Heart left ventricle (tissue), 16 donors: ENCODE measurements at regions not wholly inside any gene's neighbourhood (a gene's known extent, or its start where the extent isn't known, plus 50 kb on each side); places are given as distances from the start of the nearest gene placed in this dataset.
A peak's percentile ranks its signal among the peaks of the same experiment; 100 is the strongest.

Experiments
- ATAC-seq, 4 donors: fragments of 200-7000 bp; cut with Tn5 transposase; one replicate each; pipeline ENCODE4 v1.9.1; 2020 to 2022; ENCODE audit warnings: moderate library complexity in 4 of 4, mild to moderate bottlenecking in 3 of 4, moderate number of reproducible peaks in 1 of 4
- DNase-seq, 5 donors: peaks; one replicate each; pipeline ENCODE4 v3.0.0-alpha.2; 2020
- H3K27ac ChIP-seq, 12 donors: fragments of 200-600 bp; sonication (generic) in 4 of 12; one replicate each; pipeline versions ENCODE4 v1.5.0 to v1.8.0; 2016 to 2022; ENCODE audit warnings: mild to moderate bottlenecking in 2 of 12
- H3K27me3 ChIP-seq, 9 donors: fragments of 200-600 bp; sonication (generic) in 2 of 9; one replicate each; pipeline versions ENCODE4 v1.5.1 to v1.8.0; 2016 to 2022; ENCODE audit warnings: mild to moderate bottlenecking in 3 of 9
- H3K36me3 ChIP-seq, 9 donors: fragments of 200-600 bp; sonication (generic) in 2 of 9; one replicate each; pipeline versions ENCODE4 v1.5.0 to v1.8.0; 2018 to 2022; ENCODE audit warnings: mild to moderate bottlenecking in 2 of 9
- H3K4me1 ChIP-seq, 12 donors: fragments of 200-600 bp; sonication (generic) in 4 of 12; one replicate each; pipeline versions ENCODE4 v1.5.0 to v1.8.0; 2016 to 2022; ENCODE audit warnings: mild to moderate bottlenecking in 3 of 12
- H3K4me3 ChIP-seq, 12 donors: fragments of 200-600 bp; sonication (generic) in 4 of 12; one replicate each; pipeline versions ENCODE4 v1.5.0 to v1.8.0; 2017 to 2022; ENCODE audit warnings: mild to moderate bottlenecking in 9 of 12, moderate library complexity in 4 of 12
- H3K9me3 ChIP-seq, 12 donors: fragments of 200-600 bp; sonication (generic) in 4 of 12; one replicate each; pipeline versions ENCODE4 v1.5.0 to v1.8.0; 2016 to 2022; ENCODE audit warnings: mild to moderate bottlenecking in 1 of 12
- POLR2A ChIP-seq, 2 donors: fragments of 450-650 bp; IDR thresholded peaks; one replicate each; pipeline ENCODE4 v1.6.1; 2017; ENCODE audit warnings: antibody characterized with exemption in 2 of 2, mild to moderate bottlenecking in 2 of 2, moderate library complexity in 2 of 2
- WGBS, 4 donors: extraction: QIAGEN DNeasy Blood & Tissue Kit in 2 of 4; methylation state at CpG; one replicate each; pipeline versions ENCODE4 v1.1.5 to v1.1.7; 2013 to 2018; 5-methylcytosine and 5-hydroxymethylcytosine counted together
- intact Hi-C, 10 donors: fragments of 100-400 bp; cut with DNase I; formaldehyde crosslinking; loops; one replicate each; pipeline versions ENCODE4 v1.11.1 to v1.14.2; 2022
- TF ChIP-seq, protein P1 (sequence below), 12 donors: fragments of 200-600 bp; sonication (generic) in 4 of 12; IDR thresholded peaks; one replicate each; pipeline versions ENCODE4 v1.5.0 to v1.8.0; 2018 to 2022; ENCODE audit warnings: antibody characterized with exemption in 12 of 12, mild to moderate bottlenecking in 5 of 12
- donor health status: ischemic (EF 13 %, LVEDD 7.1; RV severe dilation, severe dysfunction).
- donor health status: healthy with polysubstance abuse.
- donor health status: DM: no; HTN: yes; CAD: no.
- donor health status: DM: no; HTN: no; CAD: no.
- donor health status: ischemic (EF 25% LVEDD 6.9; RV normal size, moderate dysfunction).
- donor health status: ischemic (EF 25% LVEDD 5.7; RV mildly dilated, moderate dysfunction).
- donor health status: healthy.
- donor health status: DM: yes; HTN: yes; CAD: no.
- donor health status: ischemic (EF 35%, LVEDD 5.7; RV mildly dilated, moderate dysfunction).
- donor health status: nonischemic (EF 11% LVEDD 7.7; RV severe dilation, severe dysfunction).
- donor health status: DM: yes; HTN: yes; CAD: no.
- donor health status: PGD.
- donor health status: ischemic (EF 29% LVEDD 5.4; RV normal size, mild dysfunction).
- donor health status: nonischemic (EF 23%, LVEDD 6.1; RV moderate dilation, normal function).

DNA sequence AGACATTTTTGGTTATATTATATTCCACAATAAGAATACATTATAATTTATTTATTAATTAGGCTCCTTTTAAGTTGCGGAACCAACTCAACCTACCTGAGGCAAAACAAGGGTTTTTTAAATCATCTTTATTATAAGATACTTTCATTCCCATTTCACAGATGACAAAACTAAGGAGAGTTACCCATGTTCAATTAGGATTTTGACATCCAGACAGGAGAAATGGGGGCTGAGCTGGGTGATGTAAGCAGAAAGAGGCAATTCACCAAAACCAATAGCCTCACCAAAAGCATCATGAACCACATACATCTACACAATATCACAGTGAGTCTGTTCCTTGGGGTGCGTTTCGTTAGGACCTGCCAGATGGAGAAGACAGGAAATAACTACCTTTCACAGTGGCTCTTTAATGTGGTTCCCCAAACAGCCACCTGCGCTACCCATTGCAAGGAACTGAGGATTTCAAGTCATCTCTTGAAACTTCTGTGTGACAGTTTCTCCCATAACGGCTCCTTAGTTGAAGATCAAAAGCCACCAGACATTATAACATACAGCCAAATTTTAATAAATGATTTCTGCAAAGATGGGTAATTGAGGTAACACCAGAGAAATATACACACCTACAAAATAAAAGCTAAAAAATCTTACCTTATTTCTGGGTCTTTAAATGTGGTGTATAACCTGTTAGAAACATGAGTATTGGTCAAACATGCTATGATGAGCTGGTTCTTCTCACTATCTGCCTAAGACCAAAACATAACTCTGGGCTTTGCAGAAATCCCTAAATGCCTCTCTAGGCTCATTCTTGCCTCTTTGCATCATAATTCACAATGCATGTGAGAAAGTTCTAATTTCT, 190.6 kb upstream of the LEF1 start:
- no peaks in the 10 kb centered on the region for H3K9me3 ChIP-seq
- no peak overlapping the region for H3K4me3 ChIP-seq
- DNase-seq (no peak), ATAC-seq (no peak)
- intact Hi-C loops: loop anchor here in 2 of 10 donors (10.0 kb wide), 3 partner anchors 185 to 205 kb away; partner anchors contain the start of gene LEF1 (in 1 of the 2)
- TF ChIP-seq, protein P1, sequence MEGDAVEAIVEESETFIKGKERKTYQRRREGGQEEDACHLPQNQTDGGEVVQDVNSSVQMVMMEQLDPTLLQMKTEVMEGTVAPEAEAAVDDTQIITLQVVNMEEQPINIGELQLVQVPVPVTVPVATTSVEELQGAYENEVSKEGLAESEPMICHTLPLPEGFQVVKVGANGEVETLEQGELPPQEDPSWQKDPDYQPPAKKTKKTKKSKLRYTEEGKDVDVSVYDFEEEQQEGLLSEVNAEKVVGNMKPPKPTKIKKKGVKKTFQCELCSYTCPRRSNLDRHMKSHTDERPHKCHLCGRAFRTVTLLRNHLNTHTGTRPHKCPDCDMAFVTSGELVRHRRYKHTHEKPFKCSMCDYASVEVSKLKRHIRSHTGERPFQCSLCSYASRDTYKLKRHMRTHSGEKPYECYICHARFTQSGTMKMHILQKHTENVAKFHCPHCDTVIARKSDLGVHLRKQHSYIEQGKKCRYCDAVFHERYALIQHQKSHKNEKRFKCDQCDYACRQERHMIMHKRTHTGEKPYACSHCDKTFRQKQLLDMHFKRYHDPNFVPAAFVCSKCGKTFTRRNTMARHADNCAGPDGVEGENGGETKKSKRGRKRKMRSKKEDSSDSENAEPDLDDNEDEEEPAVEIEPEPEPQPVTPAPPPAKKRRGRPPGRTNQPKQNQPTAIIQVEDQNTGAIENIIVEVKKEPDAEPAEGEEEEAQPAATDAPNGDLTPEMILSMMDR (IDR thresholded peaks at IDR 0.05): no peak
- no peak for TF ChIP-seq POLR2A (IDR thresholded peaks at IDR 0.05)
- 84 to 96% (median 93%) methylated on average over 5 of the region's 5 CpGs for WGBS, 4 donors
- H3K27ac ChIP-seq: no peak overlapping the region
- peaks cover 0 to 15% (median 0%) of the 10 kb centered on the region in 9 donors for H3K27me3 ChIP-seq
- no peaks in the 10 kb centered on the region for H3K36me3 ChIP-seq
- peaks cover 0 to 22% (median 8%) of the 10 kb centered on the region in 12 donors for H3K4me1 ChIP-seq

DNA sequence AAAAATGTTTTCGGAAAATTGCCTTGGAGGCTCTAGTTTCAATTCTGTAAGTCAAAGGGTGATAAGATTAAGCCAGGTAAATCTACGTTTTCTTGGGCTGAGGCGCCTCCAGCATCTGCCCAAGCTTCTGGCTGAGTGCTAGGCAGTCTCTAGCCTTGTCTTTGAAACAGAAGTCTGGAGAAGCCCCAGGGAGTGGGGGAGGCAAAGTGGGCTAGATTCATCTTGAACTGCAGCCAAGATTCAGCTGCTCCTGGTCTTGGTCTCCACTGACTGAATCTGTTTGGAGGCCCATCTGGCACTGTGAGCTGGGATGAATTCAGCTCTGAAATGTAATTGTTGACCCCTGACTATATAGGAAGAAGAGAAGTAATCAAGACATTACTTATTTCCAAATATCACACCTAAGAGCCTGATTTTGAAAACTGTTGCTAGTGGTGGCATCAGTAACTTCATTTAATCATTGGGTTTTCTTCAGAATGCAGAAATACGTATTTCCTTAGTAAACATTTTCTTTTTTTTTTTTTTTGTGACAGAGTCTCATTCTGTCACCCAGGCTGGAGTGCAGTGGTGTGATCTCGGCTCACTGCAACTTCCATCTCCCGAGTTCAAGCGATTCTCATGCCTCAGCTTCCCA, 187.3 kb upstream of the LEF1 start:
- Histone ChIP-seq H3K36me3 (no peaks in the 10 kb centered on the region), H3K4me3 (no peak overlapping the region), H3K27ac (no peak overlapping the region), H3K27me3 (peaks cover 0 to 15% (median 0%) of the 10 kb centered on the region in 9 donors), H3K9me3 (no peaks in the 10 kb centered on the region), H3K4me1 (peaks cover 2 to 37% (median 17%) of the 10 kb centered on the region in 12 donors)
- no peak for TF ChIP-seq POLR2A (IDR thresholded peaks at IDR 0.05)
- ATAC-seq (no peak), DNase-seq (no peak)
- intact Hi-C loops: loop anchor here in 2 of 10 donors (10.0 kb wide), 3 partner anchors 181 to 209 kb away; partner anchors contain the start of gene LEF1 (in 1 of the 2)
- 71 to 77% (median 74%) methylated on average over 7 of the region's 7 CpGs for WGBS, 4 donors

DNA sequence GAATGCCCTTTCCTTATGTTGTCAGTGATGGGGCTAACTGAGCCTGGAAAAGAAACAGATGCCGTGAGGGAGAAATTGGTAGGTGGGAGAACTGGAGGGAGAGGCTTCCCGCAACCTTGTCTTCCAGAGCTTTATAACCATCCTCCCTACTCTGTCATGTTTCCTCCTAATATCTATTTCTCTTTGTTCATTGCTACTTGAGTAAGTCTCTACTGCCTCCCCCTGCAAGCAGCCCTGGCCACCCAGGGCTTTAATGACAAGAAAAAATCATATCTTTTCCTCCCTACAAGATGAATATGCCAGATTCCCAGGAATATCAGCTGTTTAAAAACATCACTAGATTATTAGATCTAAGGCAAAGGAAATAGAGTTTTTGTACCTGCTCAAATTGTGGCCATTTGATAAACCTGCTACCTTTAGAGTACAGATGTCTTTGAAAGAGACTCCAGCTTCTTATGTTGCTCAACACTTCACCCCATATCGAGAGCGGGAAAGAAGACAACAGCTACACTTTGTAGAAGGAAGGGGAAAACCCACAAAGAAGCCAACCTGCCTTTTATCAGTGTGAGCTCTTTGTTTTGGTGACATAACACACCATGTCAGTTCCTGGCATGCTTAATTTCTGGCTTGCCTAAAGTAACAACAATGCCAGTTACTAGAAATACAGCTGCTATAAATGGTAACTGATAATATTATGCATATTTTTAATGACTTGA, 186.6 kb upstream of the LEF1 start:
- Histone ChIP-seq H3K27ac (no peak overlapping the region), H3K27me3 (peaks cover 0 to 15% (median 0%) of the 10 kb centered on the region in 9 donors), H3K4me3 (no peak overlapping the region), H3K36me3 (no peaks in the 10 kb centered on the region), H3K9me3 (no peaks in the 10 kb centered on the region), H3K4me1 (peaks cover 2 to 33% (median 15%) of the 10 kb centered on the region in 12 donors)
- peak; percentile 55 to 64 (median 59) for ATAC-seq
- TF ChIP-seq, protein P1 (IDR thresholded peaks at IDR 0.05): no peak
- no peak for TF ChIP-seq POLR2A (IDR thresholded peaks at IDR 0.05)
- intact Hi-C loops: loop anchor here in 2 of 10 donors (10.0 kb wide), 3 partner anchors 181 to 209 kb away; partner anchors contain the start of gene LEF1 (in 1 of the 2)
- WGBS, 4 donors: 46 to 63% (median 53%) methylated on average over 4 of the region's 4 CpGs
- DNase-seq: no peak

DNA sequence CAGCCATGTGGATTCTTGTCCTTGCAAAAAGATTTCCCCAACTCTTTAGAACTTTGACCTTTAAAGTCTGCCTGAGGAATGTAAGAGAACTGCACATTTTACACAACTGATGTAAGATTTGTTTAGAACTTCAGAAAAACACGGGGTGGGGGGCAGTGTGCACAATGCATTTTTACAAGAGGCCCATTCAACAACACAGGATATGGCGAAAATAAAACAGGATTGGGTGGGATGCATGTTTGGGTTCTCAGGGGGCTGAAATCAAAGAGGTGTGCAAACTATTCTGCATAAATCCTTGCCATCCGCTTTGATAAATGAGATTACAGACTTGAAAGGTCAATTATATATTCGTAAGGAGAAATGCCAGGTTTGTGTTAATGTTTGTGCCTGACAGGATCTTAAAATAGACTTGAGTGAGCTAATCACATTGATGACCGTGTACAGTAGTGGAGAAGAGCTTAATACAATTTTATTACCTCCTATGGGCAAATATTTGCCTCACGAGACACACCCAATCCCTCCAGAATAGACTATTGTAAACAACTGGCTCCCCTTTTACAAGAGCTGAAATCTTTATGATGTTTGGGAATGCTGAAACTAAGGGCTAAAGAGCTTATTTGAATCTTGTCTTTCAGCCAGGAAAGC, 184.1 kb upstream of the LEF1 start:
- 41 to 53% (median 44%) methylated on average over 6 of the region's 6 CpGs for WGBS, 4 donors

More for the DNA sequence above, 184.1 kb upstream of the LEF1 start:
- intact Hi-C loops: loop anchor here in 2 of 10 donors (10.0 kb wide), 3 partner anchors 178 to 212 kb away; partner anchors contain the start of gene LEF1 (in 1 of the 2)
- H3K4me1 ChIP-seq: peaks cover 2 to 33% (median 15%) of the 10 kb centered on the region in 12 donors
- peak in 2 of 4 donors; percentile 29 to 62 for ATAC-seq
- no peak for DNase-seq
- TF ChIP-seq POLR2A (IDR thresholded peaks at IDR 0.05): no peak
- TF ChIP-seq, protein P1 (IDR thresholded peaks at IDR 0.05): no peak
- H3K4me3 ChIP-seq: no peak overlapping the region
- no peaks in the 10 kb centered on the region for H3K27me3 ChIP-seq
- no peaks in the 10 kb centered on the region for H3K9me3 ChIP-seq
- H3K36me3 ChIP-seq: no peaks in the 10 kb centered on the region
- H3K27ac ChIP-seq: peak overlapping the region in 1 of 12 donors; percentile 25
